ENCODE measurements at regions not wholly inside any gene's neighbourhood (a gene's known extent, or its start where the extent isn't known, plus 50 kb on each side); places are given as distances from the start of the nearest gene placed in this dataset.

GRCh38 chr4:110963662-110964280, 340.9 kb upstream of the PITX2 start:
- Histone ChIP-seq H3K9me3 (no peaks in the 10 kb centered on the region), H3K27me3 (peaks cover 0 to 10% (median 0%) of the 10 kb centered on the region in 4 donors), H3K4me1 (no peaks in the 10 kb centered on the region), H3K36me3 (no peaks in the 10 kb centered on the region), H3K4me3 (no peak overlapping the region), H3K27ac (no peak overlapping the region)
- TF ChIP-seq CTCF (IDR thresholded peaks at IDR 0.05): no peak
- no peak for ATAC-seq
- no peak for FAIRE-seq
- DNase-seq: no peak
- intact Hi-C loops (cut with DNase I): no loop called here
- 60 to 69% methylated on average over 11 of the region's 11 CpGs for WGBS, 2 donors

DNA sequence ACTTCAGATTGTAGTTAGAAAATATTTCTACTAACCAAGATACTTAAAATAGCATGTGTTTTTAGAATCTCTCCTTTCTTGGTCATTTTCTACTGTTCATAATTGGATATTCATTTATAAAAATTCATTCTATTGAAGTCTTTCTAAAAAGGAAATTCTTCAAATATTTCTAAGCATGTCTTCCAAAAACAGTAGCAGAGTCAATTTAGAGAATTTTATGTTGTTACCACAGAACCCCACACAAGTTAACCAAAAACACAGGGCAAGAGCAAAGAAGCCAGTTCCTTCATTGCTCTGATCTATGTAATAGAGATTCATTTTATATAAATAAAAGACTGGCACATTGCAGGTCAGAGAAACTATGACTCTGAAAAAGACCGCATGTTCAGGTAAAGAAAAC, 345.1 kb upstream of the PITX2 start:
- H3K4me3 ChIP-seq: no peak overlapping the region
- intact Hi-C loops (cut with DNase I): no loop called here
- ATAC-seq (no peak), DNase-seq (no peak), FAIRE-seq (no peak)
- 67 to 85% methylated on average over 1 of the region's 1 CpG for WGBS, 2 donors
- H3K4me1 ChIP-seq: no peaks in the 10 kb centered on the region
- H3K27ac ChIP-seq: no peak overlapping the region
- TF ChIP-seq CTCF (IDR thresholded peaks at IDR 0.05): no peak
- no peaks in the 10 kb centered on the region for H3K36me3 ChIP-seq
- H3K9me3 ChIP-seq: no peaks in the 10 kb centered on the region
- H3K27me3 ChIP-seq: peaks cover 0 to 10% (median 0%) of the 10 kb centered on the region in 4 donors

- intact Hi-C loops (cut with DNase I): no loop called here
- ATAC-seq (peak in 2 of 4 donors; percentile 48 to 51), FAIRE-seq (no peak), DNase-seq (peak in 4 of 6 donors; percentile 10 to 15 (median 12))
- no peaks in the 10 kb centered on the region for H3K9me3 ChIP-seq
- H3K27me3 ChIP-seq: peaks cover 0 to 6% (median 0%) of the 10 kb centered on the region in 4 donors
- H3K27ac ChIP-seq: no peak overlapping the region
- no peak overlapping the region for H3K4me3 ChIP-seq
- 3% methylated on average over 3 of the region's 3 CpGs for WGBS, 2 donors
- no peaks in the 10 kb centered on the region for H3K36me3 ChIP-seq
- peak in 1 of 4 donors; percentile 11 for TF ChIP-seq CTCF (IDR thresholded peaks at IDR 0.05)
- no peaks in the 10 kb centered on the region for H3K4me1 ChIP-seq
These were observed 347.8 kb upstream of the PITX2 start for GRCh38 chr4:110970642-110971041.

DNA sequence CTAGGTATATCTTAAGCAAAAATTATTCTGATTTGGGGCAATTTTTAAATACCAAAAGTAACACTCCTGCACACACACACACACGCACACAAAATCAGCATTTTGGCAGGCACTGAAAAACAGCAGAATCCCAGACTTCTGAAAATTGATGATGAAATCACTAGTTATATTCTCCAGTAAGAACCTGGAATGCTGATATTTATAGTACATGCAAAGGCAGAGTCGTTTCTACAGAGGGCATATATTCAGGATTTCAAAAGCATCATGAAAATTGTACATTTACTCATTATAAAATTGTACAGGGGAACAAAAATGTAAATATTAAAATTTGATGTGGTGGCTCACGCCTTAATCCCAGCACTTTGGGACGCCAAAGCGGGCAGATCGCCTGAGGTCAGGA, 352.5 kb upstream of the PITX2 start:
- Histone ChIP-seq H3K27ac (no peak overlapping the region), H3K9me3 (no peaks in the 10 kb centered on the region), H3K27me3 (peaks cover 0 to 6% (median 0%) of the 10 kb centered on the region in 4 donors), H3K36me3 (no peaks in the 10 kb centered on the region), H3K4me1 (no peaks in the 10 kb centered on the region), H3K4me3 (no peak overlapping the region)
- TF ChIP-seq CTCF (IDR thresholded peaks at IDR 0.05): no peak
- no peak for FAIRE-seq
- intact Hi-C loops (cut with DNase I): no loop called here
- 73 to 83% methylated on average over 6 of the region's 6 CpGs for WGBS, 2 donors
- no peak for DNase-seq
- ATAC-seq: no peak

DNA sequence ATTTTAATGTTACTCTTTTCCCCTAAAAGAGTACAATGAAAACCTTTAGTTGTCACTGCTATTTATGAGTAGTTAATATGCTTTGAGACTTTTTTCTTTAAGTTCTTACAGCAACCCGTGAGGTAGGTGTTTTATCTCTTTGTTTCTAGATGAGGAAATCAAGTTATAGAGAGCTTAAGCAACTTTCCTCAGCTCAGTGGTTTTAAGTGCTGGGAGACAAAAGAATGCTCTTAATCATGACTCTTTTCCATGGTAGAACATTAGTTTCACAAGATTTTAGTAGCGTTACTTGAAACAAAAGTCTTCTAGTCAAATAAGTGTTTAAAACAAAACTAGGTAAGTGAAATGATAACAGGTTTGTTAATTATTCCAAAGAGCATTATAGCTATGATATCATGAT, 354.7 kb upstream of the PITX2 start:
- Histone ChIP-seq H3K4me3 (no peak overlapping the region), H3K27ac (no peak overlapping the region), H3K9me3 (no peaks in the 10 kb centered on the region), H3K27me3 (peaks cover 0 to 6% (median 0%) of the 10 kb centered on the region in 4 donors), H3K36me3 (no peaks in the 10 kb centered on the region), H3K4me1 (no peaks in the 10 kb centered on the region)
- intact Hi-C loops (cut with DNase I): no loop called here
- no peak for DNase-seq
- WGBS, 2 donors: 39 to 40% methylated on average over 2 of the region's 2 CpGs
- no peak for TF ChIP-seq CTCF (IDR thresholded peaks at IDR 0.05)
- no peak for FAIRE-seq
- no peak for ATAC-seq
